Activated naive CD8-positive, alpha-beta T cell treated with anti-CD3 and anti-CD28 coated beads for 36 hours (primary cell): ENCODE measurements at regions not wholly inside any gene's neighbourhood (a gene's known extent, or its start where the extent isn't known, plus 50 kb on each side); places are given as distances from the start of the nearest gene placed in this dataset.

Experiments
- DNase-seq: peaks from one replicate; pipeline ENCODE4 v3.0.0; 2021
- H3K27ac Mint-ChIP-seq: one replicate; pipeline ENCODE4 v1.8.0; 2022; ENCODE audit warnings: mild to moderate bottlenecking, moderate library complexity, mixed read lengths
- H3K27me3 Mint-ChIP-seq: one replicate; pipeline ENCODE4 v1.8.0; 2022; ENCODE audit warnings: mild to moderate bottlenecking, mixed read lengths
- H3K36me3 Mint-ChIP-seq: one replicate; pipeline ENCODE4 v1.8.0; 2021; ENCODE audit warnings: mild to moderate bottlenecking, mixed read lengths
- H3K4me1 Mint-ChIP-seq: one replicate; pipeline ENCODE4 v1.8.0; 2021; ENCODE audit warnings: mixed read lengths
- H3K4me3 Mint-ChIP-seq: one replicate; pipeline ENCODE4 v1.8.0; 2022; ENCODE audit warnings: mild to moderate bottlenecking, moderate library complexity, mixed read lengths
- H3K9me3 Mint-ChIP-seq: one replicate; pipeline ENCODE4 v1.8.0; 2022; ENCODE audit warnings: mixed read lengths

DNA sequence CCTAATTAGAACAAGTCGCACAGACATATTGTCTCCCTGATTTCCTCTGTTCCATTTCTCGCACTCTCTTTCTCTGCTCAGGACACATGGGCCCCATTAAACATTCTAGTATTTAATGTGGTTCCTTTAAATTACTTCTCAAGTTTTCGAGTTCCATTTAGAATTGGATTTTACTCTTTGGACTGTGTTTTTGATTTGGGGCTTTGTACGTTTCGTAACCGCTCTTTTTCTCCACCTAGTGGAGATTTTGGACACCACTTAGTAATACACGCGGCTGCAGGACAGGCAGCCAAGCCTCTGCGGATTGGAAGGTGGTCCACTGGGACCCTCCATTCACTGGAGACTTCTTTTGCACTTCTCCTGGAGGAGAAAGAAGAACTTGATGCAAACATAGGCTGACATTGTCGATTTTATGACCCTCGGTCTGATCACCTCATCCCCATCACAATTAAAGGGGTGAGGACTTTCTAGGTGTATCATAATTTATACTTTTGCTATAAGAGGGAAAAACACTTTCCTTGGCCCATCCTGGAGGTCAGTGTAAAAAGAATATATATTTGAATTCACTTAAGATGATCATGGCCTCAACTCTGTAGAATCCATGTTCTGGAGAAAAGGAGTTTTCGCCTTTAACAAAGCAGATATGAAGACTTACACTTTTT lies 85.7 kb downstream of the NOG start:
- no peaks in the 10 kb centered on the region for H3K9me3 Mint-ChIP-seq
- no peaks in the 10 kb centered on the region for H3K36me3 Mint-ChIP-seq
- peak overlapping the region; percentile 71 for H3K4me3 Mint-ChIP-seq
- peaks cover 39% of the 10 kb centered on the region for H3K27me3 Mint-ChIP-seq
- no peak for DNase-seq
- H3K4me1 Mint-ChIP-seq: peaks cover 27% of the 10 kb centered on the region
- no peak overlapping the region for H3K27ac Mint-ChIP-seq

DNA sequence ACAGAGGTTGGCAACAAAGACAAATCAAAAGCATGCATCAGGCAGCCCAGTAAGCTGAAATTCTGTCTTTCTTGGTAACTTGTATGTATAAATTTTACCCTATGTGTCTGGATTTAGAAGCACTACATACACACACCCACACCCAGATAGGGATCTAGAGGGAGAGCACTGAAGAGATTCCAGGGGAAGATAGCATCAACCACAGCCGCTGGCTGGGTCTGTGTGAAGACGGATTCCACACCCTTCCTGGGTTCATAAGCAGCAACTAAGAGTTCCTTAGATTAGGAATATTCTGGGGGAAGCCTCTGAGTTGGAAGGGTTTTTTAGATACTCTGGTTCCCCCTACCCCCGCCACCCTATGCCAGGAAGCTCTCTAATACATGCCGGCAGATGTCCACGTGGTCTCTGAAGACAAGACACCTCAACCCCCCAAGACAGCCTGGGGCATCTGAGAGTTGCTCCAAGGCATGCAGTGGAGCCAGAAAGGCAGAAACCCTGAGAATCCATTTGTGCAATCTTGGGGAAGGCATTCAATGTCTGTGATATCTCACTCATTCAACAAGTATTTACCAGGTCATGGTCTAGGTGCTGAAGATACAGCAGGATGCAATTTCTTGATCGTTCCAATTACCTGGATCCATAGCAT lies 86.4 kb downstream of the NOG start:
- no peaks in the 10 kb centered on the region for H3K36me3 Mint-ChIP-seq
- no peak overlapping the region for H3K4me3 Mint-ChIP-seq
- H3K27ac Mint-ChIP-seq: no peak overlapping the region
- H3K4me1 Mint-ChIP-seq: peaks cover 24% of the 10 kb centered on the region
- no peaks in the 10 kb centered on the region for H3K9me3 Mint-ChIP-seq
- peaks cover 36% of the 10 kb centered on the region for H3K27me3 Mint-ChIP-seq
- no peak for DNase-seq

DNA sequence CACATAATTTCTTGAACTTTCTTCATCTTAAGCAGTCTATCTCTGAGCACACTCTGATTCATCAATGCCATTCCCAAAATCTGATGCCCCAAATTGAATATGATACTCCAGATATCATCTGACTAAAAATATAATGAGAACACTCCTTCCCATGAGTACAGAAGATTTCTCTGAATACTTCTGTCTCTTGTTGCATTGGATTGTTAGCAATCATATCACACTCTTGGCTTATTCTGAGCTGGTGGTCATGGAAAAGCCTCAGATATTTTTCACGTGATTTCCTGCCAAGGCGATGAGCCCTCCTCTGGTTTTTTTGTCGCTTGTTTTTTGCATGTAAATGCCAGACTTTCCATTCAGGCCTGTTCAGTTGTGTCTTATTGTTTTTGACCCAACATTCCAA lies 87.2 kb downstream of the NOG start:
- H3K4me3 Mint-ChIP-seq: no peak overlapping the region
- peaks cover 21% of the 10 kb centered on the region for H3K4me1 Mint-ChIP-seq
- DNase-seq: no peak
- no peaks in the 10 kb centered on the region for H3K36me3 Mint-ChIP-seq
- no peaks in the 10 kb centered on the region for H3K9me3 Mint-ChIP-seq
- no peak overlapping the region for H3K27ac Mint-ChIP-seq
- H3K27me3 Mint-ChIP-seq: peaks cover 31% of the 10 kb centered on the region

DNA sequence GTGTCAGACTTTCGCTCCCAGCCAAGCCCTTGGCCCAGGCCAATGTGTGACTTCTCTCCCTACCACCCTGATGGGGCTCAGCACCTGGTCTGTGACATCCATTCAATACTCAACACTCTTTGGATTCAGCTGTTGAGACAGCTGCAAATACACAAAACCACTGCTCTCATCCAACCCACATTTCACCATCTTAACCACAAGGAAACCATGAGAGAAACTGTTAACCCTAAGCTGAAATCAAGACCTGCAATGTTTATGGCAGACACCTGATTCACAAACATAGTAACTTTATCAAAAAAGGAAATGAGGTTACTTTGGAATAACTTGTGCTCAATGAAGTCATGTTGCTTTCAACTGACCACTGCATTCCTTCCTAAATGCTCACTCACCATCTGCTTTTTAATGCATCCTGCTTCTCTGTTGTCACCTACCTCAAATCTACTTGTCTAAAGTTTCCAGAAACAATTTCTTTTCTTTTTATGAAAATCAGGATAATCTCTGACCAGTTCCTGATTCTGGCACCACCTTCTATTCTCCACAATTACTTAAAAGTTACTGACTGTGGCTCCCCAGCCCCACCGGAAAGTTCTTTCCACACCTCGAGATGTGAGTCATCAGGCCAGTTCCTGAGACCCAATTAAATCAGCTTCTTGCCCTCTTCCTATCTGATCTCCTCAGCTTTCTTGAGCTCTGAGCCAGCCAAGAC lies 88.2 kb downstream of the NOG start:
- peak; percentile 39 for DNase-seq
- H3K27ac Mint-ChIP-seq: no peak overlapping the region

DNA sequence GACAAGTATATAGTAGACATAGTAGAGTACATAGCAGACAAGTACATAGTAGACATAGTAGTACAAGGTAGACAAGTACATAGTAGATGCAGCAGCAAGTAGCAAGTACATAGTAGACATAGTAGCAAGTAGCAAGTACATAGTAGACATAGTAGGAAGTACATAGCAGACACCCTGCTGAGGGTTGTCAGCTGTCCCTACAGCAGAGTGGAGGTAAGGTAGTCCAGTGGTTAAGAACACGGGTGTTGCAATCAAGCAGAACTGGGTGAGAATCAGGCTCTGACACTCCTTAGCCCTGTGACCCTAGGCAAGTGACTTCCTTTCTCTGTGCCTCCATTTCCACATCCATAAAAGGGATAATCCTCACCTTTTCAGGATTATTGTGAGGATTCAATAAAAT lies 94.7 kb downstream of the NOG start:
- no peaks in the 10 kb centered on the region for H3K9me3 Mint-ChIP-seq
- no peak for DNase-seq
- H3K4me3 Mint-ChIP-seq: no peak overlapping the region
- no peak overlapping the region for H3K27ac Mint-ChIP-seq
- no peaks in the 10 kb centered on the region for H3K36me3 Mint-ChIP-seq
- H3K27me3 Mint-ChIP-seq: peaks cover 24% of the 10 kb centered on the region
- no peaks in the 10 kb centered on the region for H3K4me1 Mint-ChIP-seq

More for the DNA sequence above, 88.2 kb downstream of the NOG start:
- Mint-ChIP-seq H3K9me3 (no peaks in the 10 kb centered on the region), H3K36me3 (no peaks in the 10 kb centered on the region), H3K27me3 (peaks cover 29% of the 10 kb centered on the region), H3K4me1 (peaks cover 14% of the 10 kb centered on the region), H3K4me3 (no peak overlapping the region)

DNA sequence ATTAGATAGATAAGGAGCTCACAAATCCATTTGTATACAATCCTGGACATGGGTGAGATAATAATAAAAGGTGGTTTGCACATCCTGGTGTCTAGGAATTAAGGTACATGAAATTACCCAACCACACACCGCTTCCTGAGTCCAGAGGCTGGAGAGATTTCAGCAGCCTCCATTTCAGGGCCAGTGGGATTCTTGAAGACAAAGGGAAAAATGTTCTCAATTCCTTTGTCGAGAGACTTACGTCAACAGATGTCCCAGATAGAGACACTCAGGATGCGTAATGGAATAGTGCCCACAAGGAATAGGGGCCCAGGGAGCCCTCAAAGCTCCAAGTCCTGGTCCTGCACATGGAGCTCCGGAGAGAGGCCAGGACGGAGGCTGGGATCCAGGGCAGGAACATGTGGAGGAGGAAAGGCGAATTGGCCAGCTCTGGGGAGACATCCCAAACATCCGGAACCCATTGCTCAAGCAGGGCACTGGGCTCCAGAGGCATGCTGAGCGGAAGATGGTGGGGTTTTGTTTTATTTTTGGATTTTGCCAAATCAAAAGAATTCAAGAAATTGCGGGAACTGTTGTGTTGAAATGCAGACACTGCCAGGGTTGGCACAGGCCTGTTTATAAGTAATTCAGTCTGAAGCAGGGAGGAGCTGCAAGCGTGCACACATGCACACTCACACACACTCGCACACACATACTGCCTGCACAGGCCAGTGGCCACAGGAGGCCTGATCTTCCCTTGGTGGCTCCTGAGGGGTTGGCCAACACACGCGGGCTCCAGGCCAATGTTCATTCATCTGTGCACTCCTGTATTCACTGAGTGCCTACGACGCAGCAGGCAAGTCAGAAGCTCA lies 97.2 kb downstream of the NOG start:
- Mint-ChIP-seq H3K27ac (no peak overlapping the region), H3K4me1 (no peaks in the 10 kb centered on the region), H3K27me3 (peaks cover 9% of the 10 kb centered on the region), H3K9me3 (no peaks in the 10 kb centered on the region), H3K4me3 (no peak overlapping the region), H3K36me3 (no peaks in the 10 kb centered on the region)
- DNase-seq: no peak

DNA sequence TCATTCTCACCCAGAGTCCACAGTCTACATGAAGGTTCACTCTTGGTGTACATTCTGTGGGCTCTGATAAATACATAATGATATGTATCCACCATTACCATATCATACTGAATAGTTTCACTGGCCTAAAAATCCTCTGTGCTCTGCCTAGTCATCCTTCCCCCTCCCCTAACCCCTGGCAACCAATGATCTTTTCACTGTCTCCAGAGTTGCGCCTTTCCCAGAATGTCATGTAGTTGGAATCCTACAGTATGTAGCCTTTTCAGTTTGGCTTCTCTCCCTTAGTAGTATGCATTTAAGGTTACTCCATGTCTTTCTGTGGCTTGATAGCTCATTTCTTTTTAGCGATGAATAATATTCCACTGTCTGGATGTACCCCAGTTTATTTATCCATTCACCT lies 101.3 kb downstream of the NOG start:
- Mint-ChIP-seq H3K27me3 (peaks cover 1% of the 10 kb centered on the region), H3K9me3 (no peaks in the 10 kb centered on the region), H3K36me3 (no peaks in the 10 kb centered on the region), H3K4me1 (peaks cover 5% of the 10 kb centered on the region), H3K4me3 (no peak overlapping the region), H3K27ac (peak overlapping the region; percentile 0)
- DNase-seq: no peak

DNA sequence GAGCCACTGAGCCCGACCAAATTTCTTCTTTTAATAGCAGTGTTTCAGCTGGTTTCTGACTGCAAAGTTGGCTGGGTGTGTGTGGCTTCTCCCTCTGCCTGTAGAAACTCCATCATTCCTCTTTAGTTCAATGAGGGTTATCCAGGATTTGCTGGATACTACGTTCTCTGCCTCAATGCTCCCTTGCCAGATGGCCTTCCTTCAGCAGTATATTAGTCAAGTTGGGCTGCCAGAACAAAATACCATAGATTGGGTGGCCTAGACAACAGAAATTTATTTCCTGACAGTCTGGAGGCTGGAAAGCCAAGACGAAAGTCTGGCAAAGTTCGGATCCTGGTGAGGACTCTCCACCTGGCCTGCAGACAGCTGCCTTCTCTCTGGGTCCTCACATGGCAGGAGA lies 103.7 kb downstream of the NOG start:
- no peaks in the 10 kb centered on the region for H3K27me3 Mint-ChIP-seq
- H3K4me3 Mint-ChIP-seq: no peak overlapping the region
- H3K27ac Mint-ChIP-seq: no peak overlapping the region
- H3K9me3 Mint-ChIP-seq: no peaks in the 10 kb centered on the region
- H3K36me3 Mint-ChIP-seq: no peaks in the 10 kb centered on the region
- DNase-seq: no peak
- H3K4me1 Mint-ChIP-seq: peaks cover 5% of the 10 kb centered on the region

DNA sequence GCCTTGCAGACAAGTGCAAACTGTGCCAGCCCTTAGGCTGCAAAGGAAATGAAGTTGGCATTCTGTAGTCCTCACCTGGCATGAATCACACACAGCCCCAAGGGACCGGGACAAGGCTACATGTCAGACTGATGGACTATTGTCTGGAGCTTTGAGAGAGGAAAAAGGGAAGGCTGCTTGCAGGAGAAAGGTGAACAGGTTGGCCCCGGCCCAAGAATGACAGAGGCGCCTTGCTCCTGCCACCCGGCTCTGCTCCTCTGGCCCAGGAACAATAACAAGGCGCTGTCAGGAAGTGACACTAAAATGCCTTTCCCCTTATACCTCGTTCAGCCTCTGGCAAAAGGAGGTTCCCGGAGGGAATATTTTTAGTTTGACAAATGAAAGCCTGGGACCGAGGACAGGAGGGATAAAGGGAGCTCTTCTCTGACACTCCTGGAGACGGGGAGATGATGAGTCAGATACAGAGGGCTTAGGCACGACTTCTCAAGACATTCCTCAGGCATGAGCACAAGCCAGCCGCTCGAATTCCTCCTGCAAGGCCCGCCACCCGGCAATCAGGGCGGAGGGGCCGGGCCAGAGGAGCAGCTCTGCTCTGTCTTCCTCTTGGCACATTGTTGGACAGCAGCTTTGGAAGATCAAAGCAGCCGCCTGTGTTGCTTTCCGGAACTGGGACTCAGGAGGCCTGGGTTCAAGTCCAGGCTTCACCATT lies 105.8 kb downstream of the NOG start:
- Mint-ChIP-seq H3K36me3 (no peaks in the 10 kb centered on the region), H3K4me3 (no peak overlapping the region), H3K27me3 (no peaks in the 10 kb centered on the region), H3K27ac (no peak overlapping the region), H3K4me1 (peaks cover 5% of the 10 kb centered on the region), H3K9me3 (no peaks in the 10 kb centered on the region)
- DNase-seq: no peak

DNA sequence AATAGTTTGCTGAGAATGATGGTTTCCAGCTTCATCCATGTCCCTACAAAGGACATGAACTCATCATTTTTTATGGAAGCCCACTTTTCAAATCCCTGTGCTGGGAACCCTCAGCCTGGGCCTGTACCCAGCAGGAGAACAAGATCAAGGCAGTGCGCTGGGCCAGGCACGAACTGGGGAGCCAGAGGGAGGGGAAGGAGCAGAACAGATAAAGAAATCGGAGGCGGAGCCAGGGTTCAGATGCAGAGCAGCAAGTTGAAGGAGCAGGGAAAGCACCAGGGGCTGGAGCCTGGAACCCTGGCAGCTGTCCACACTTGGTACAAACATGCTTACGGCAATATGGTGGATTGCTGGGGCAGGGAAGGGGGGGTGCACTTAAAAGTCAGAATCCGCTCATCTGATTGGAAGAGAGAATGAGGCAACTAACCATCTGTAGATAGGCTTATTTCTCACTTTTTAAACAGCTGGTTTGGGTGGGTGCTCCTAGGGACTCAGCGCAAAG lies 107.5 kb downstream of the NOG start:
- no peak overlapping the region for H3K4me3 Mint-ChIP-seq

DNA sequence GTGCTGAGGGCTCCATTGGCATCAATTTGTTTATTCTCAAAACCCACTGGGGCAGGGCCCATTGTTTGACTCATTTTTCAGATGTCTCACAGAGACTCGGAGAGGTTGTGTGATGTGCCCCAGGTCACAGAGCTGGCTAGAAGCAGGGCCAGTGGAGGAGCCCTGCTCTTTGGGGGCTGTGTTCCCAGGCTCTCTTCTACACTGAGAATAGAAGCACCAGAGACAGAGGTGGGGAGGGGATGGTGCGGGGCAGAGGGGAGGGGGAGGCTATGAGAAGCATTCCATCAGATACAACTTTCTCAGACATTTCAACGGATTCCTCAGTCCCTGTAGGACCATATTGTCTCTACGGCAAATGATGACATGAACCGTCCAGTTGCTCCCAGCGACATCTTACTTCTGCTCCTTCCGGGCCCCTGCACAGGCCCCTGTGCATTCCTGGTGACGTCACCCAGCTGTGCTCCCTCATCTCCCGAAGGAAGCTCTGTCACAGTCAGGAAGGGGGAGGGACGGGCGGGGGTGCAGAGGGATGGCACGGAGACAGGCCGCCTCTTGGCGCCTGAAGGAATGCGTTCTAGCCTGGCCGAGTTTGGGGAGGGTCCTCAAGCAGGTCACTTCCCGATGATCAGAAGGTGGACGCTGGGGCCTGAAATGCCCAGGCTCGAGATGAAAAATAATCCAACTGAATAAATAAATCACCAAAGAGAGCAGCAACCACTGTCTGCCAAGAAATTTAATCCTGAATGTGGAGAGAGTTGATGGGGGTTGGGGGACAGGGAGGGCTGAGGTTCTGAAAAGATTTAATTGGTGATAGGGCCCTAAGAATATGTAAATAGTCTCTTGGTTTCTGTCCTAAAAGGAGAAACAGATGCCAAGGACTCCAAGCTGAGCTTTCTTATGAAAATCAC lies 114.1 kb downstream of the NOG start:
- H3K36me3 Mint-ChIP-seq: no peaks in the 10 kb centered on the region
- no peak for DNase-seq
- H3K27ac Mint-ChIP-seq: no peak overlapping the region
- H3K4me3 Mint-ChIP-seq: no peak overlapping the region
- no peaks in the 10 kb centered on the region for H3K9me3 Mint-ChIP-seq
- H3K4me1 Mint-ChIP-seq: no peaks in the 10 kb centered on the region
- no peaks in the 10 kb centered on the region for H3K27me3 Mint-ChIP-seq

More for the DNA sequence above, 107.5 kb downstream of the NOG start:
- no peak overlapping the region for H3K27ac Mint-ChIP-seq
- H3K27me3 Mint-ChIP-seq: no peaks in the 10 kb centered on the region
- peaks cover 3% of the 10 kb centered on the region for H3K4me1 Mint-ChIP-seq
- no peaks in the 10 kb centered on the region for H3K9me3 Mint-ChIP-seq
- H3K36me3 Mint-ChIP-seq: no peaks in the 10 kb centered on the region
- no peak for DNase-seq

DNA sequence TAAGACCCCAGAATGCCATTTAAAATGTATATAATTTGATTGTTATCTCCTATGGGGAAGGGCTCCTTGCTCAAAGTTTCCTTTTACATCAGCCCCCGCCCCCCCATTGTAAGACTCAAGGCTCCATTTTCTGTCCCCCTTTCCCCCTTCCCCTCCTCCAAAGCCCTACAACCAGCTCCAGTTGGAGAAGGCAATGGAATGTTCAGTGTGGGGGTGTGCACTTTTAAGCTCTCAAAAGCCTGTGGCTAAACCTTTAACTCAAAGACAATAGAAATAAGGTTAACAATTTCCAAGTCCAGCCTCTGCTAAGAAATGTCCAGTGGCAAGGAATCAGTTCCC lies 114.7 kb downstream of the NOG start:
- no peak for DNase-seq
- H3K27ac Mint-ChIP-seq: no peak overlapping the region
- no peaks in the 10 kb centered on the region for H3K9me3 Mint-ChIP-seq
- no peaks in the 10 kb centered on the region for H3K36me3 Mint-ChIP-seq
- H3K27me3 Mint-ChIP-seq: no peaks in the 10 kb centered on the region
- no peaks in the 10 kb centered on the region for H3K4me1 Mint-ChIP-seq
- H3K4me3 Mint-ChIP-seq: no peak overlapping the region

DNA sequence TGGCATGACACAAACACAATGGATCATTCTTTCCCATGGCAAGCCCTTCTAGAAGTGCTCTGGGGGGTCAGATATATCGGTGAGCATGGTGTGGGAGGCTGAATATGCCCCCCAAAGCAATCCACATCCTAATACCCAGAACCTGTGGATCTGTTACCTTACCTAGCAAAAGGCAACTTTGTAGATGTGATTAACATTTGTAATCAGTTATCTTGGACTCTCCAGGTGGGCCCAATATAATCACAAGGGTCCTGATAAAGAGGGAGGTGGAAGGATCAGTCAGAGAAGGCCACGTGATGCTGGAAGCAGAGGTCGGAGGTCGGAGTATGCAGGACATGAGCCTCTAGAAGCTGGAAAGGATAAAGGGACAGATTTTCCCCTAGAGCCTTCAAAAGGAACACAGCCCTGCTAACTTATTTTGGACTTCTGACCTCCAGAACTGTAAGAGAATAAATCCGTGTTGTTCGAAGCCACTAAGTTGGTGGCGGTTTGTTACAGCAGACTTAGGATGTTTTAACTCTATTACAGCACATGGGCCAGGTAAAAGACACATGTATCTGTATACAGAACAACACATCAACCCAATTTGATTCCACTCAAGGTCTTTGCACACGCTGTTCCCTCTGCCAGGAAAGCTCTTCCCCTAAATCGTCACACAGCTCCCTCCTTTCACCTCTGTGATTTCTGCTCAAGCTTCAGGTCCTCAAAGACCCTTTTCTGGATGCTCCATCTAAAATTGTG lies 115.3 kb downstream of the NOG start:
- Mint-ChIP-seq H3K36me3 (no peaks in the 10 kb centered on the region), H3K27me3 (no peaks in the 10 kb centered on the region)

More for the DNA sequence above, 115.3 kb downstream of the NOG start:
- Mint-ChIP-seq H3K9me3 (no peaks in the 10 kb centered on the region), H3K27ac (no peak overlapping the region), H3K4me3 (no peak overlapping the region), H3K4me1 (no peaks in the 10 kb centered on the region)
- DNase-seq: no peak
